Ramos (cell line): ENCODE measurements at regions not wholly inside any gene's neighbourhood (a gene's known extent, or its start where the extent isn't known, plus 50 kb on each side); places are given as distances from the start of the nearest gene placed in this dataset.
"Not testable (repeated sequence)": the region's sequence is repeated elsewhere in the genome, so short reads cannot be mapped to it uniquely, and the experiment has no call there.

ENCODE experiments used
- in situ Hi-C: fragments of 300-500 bp; cut with MboI; formaldehyde crosslinking; loops from one replicate; pipeline ENCODE4 v1.14.3; 2022; ENCODE audit warnings: low sequenced_read_pairs; ENCODE audit not compliant: unreplicated experiment

DNA sequence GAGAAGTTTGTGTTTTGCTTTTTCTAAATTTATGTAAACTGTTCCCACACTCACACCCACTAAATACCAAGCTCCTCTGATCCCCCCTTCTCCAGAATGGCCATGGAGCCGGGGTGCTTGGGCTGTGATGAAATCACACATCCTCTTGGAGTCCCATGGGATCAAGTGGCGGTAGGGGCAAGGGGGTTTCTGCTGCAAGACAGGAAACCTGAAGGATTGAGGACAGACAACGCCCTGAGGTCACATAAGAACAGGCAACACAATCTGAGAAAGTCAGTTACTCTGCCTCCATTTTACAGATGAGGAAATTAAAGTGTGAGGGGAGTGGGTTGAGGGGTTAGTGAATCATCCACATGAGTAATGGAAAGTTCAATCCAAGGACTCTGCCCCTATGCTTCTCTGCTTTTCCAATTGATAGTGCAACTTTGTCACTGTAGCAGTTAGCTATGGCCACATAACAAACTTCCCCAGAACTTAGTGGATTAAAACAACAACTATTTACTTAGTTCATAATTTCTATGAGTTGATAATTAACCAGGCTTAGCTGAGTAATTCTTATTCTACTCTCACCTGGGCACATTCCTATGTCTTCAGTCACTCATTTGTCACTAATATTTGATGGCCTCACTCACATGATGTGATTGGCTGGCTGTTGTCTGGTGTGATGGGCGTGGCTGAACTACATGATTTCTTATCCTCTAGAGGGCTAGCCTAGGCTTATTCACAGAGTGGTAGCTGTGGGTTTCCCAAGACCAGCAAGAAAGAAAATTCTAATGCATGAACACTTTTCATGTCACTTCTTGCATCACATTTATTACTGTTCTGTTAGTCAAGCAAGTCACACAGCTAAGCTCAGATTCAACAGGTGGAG, 77.3 kb upstream of the ADRA1D start:
- in situ Hi-C loops, result no loop called here

DNA sequence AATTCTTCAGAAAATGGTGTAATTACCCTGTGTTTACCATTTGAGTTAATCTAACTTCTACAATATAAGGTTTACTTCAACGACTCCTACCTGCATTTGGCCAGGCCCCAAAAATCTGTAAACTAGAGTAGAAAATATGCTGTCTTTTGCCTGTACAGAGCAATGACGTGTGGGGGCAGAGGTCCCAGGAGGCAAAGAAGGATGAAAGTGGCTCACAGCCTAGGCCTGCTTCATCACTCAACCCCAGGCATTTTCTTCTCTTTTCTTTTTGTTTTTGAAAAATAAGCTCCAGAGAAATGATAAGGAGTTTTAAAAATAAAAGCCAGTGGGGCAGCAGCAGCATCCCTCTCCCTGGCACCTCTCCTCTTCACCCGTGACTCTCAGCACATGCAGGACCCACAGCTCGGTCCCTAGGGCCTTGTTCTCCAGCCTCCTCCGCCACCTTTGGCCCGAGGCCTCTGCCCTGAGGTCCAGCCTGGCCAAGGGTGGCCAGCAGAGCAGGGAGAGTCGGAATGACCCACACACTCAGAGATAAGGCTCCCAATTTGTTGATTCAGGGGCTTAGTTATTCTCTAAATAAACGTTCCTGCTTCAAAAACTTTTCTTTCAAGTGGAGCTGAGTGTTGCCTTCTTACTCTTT, 76.6 kb upstream of the ADRA1D start:
- in situ Hi-C loops, result no loop called here

DNA sequence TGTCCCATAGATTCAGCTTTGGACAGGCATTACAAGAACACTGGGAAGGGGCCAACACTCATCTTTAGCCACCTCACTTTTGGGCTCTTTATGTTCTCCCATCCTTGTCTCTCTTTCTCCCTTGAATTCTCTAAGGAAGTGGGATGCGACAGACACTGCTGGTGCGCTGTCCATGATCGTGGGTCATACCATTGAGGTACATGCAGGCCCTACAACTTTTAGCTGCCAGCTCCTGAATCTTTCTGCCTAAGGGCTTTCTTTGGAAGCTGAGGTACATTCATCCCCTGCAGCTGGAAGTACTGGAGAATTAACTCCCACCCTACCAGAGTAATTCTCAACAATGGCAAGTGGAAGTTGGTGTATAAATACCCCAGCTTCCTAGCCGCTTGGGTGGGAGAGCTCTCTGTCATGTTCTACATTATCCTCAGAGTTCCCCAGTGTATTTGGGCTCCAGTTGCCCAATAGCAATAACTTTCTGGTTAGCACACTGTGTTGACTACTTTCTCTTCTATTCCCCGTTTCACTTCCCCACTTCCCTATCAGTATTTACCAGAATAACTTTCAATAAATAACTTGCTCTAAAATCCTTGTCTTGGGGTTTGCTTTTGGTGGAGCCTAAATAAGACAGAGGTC, 75.6 kb upstream of the ADRA1D start:
- in situ Hi-C loops, result no loop called here

DNA sequence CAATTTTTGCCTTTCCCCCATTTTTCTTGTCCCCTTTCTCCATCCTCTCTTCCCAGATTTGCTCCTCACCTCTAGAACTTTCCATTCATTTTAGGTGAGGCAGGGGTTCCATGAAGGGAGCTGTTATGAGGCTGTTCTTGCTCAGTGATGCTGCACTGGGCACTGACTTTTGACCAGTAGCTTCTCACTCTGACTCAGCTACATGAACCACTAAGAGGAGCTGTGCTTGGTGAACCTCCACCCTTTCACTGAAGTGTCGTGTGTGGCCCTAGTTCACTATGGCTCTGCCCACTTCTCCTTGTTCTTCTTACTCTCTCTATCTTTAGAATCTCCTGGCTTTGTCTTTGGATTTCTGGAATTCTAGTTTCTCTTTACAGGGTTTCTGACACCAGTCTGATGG, 73.4 kb upstream of the ADRA1D start:
- in situ Hi-C loops, result no loop called here

DNA sequence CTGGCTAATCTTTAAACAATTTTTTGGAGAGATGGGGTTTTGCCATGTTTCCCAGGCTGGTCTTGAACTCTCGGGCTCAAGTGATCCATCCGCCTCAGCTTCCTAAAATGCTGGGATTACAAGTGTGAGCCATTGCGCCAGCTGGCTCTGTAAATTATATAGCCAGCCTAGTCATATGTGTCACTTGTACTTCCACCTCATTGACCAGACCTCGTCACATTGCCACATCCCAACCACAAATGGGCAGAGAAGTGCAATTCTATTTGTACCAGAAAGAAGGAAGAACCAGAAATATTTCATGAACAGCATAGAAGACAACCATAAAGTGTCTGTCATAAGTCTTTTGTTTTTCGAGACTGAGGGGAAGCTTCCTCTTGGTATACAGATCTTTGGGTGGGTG, 71.2 kb upstream of the ADRA1D start:
- in situ Hi-C loops, result no loop called here

DNA sequence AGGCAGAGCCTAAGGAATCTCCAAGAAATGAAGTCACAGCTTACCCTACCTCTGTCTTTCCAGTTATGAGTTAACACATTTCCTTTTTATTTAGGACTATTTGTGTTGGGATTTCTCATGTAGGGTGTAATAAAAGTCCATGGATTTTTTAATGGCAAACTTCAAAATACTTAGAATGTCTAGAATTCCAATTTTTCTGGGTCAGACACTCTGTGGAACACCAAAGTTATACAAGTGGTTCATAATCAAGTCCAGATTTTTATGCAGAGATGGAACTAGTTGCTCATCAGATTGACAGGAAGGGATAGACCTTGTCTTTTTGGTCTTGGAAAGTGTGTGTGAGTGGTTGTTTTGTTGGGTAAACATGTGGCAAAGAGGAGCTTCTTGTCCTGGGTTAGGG, 69.8 kb upstream of the ADRA1D start:
- in situ Hi-C loops, result no loop called here

DNA sequence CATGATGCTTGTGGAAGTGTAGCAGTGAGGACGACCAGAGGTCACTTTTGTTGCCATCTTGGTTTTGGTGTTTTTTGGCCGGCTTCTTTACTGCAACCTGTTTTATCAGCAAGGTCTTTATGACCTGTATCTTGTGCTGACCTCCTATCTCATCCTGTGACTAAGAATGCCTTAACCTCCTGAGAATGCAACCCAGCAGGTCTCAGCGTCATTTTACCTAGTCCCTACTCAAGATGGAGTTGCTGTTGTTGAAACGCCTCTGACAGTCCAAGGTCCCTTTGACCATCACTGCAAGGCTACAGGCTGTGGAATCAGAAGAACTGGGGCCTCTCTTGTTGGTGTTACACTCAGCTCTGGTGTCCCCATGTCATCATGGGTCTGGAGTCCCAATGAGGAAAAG, 61.5 kb upstream of the ADRA1D start:
- in situ Hi-C loops, result not testable (repeated sequence)

DNA sequence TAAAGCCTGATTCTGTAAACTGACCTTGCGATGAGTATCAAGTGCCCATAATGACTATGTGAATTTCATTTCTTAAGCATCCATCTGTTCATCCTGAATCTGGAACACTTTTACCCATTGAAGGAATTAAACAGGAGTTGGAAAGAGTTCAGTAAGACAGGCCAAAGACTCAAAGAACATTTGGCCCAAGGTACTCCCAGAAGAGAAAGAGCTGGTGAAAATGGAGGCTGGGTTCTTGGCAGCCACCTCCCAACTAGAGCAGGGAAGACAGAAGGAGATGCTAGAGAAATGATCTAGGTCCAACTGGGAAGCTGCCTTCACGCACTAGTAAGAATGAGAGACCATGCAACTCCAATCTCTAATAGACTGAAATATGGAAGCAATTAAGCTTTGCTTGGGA, 57.1 kb upstream of the ADRA1D start:
- in situ Hi-C loops, result no loop called here

DNA sequence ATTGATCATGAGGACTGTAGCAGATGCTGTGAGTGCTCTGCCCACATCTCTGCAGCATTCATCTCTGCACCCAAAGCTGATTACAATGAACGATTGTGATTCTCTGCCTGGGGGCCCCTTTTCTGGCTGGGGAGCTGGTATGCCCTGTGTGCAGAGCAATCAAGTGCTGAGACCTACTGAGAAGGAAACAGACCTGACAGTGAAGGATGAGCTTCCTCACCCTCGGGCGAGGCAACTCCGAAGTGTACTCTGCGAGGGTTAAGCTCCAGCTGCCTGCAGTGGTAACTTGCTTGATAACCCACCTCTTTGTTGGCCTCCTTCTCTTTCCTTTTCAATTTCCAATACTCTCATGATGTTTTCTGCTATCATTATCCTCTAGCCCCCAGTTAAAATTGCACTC, 56.0 kb upstream of the ADRA1D start:
- in situ Hi-C loops, result no loop called here

DNA sequence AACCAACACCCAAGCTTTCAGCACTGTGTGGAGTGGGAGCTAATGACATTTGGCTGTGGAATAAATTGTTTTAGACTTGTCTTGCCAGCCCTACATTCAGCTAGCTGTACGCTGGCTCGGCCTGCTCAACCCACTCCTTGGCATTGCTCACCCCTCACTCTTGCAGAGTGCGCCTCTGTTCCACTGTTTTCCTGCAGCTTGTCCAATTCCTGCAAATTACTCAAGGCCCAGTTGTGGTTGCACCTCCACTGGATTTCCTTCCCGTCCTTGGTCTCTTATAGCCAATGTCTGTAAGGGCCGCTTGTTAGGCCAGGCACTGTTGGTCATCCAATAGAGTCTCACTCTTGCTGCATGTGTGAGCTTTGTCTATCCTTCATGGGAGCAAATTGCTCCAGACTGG, 55.5 kb upstream of the ADRA1D start:
- in situ Hi-C loops, result no loop called here

DNA sequence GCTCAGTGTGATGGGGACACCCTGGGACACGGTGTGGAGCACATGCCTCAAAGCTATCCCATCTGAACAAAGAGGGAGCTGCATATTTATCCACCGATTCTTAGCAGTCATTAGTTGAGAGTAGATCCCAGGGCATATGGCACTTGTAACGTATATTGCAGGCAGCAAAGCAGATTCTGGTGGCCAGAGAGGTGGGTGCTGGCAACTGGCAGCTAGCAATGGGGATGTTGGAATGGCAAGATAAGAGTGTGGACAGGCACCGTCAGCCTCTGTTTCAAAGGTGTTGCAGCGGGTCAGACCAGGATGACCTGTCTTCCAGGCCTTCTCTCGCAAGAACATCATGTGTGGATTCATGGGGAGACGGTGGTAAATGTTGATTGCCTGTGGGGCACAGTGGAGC, 54.0 kb upstream of the ADRA1D start:
- in situ Hi-C loops, result no loop called here

DNA sequence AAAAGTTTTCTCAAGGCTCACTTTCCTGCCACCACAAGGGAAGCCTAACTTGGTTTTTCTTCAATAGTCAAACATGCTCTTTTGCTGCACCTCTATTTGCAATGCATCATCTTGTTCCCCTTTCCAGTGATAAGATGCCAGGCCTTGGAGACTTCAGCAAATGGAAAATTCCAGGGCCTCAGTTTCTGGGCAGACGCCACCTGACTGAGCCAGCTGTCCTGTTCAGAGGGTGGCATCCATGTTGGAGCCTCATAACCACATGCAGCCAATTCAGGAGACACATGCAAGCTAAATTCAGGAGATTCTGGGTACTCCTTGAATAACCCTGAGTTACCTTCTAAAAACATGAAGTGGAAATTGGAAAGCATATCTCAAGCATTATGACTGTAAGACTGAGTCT, 51.8 kb upstream of the ADRA1D start:
- in situ Hi-C loops, result no loop called here

DNA sequence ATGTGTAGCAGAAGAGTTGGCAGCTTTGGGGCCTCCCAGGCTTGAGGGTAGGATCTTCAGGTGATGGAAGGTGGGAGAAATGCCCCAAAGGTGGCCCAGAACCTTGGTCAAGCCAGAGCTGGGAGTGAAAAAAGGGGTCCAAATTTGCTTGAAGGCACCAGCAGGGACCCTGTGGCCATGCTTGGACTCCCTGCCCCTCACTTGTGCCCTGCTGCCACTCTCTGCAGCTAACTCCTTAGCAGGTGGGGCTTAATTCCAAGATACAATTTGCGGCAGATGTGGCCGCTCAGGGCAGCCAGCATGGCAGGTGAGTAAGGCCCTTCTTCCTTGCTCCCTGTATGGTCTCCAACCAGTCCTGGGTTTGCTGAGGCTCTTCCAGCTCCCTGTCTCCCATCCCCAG, 51.3 kb upstream of the ADRA1D start:
- in situ Hi-C loops, result no loop called here

DNA sequence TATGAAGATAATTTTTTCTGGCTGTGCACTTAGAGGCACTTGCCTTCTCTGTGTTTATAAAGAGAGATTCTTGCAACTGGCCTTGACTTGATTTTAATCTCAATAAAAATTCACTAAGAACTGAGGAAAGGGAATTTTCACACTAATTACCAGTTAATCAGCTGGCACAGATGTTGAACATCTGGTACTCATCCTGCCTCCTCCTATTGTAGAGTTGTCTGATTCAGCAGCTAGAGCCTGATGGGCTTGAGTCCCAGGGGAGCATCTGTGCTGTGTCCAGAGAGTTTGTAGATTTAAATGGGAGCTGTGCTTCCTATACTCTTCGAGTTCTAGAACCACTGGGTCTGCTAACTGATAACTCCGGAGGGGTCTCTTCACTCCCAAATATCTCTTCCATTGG, 50.7 kb upstream of the ADRA1D start:
- in situ Hi-C loops, result no loop called here

DNA sequence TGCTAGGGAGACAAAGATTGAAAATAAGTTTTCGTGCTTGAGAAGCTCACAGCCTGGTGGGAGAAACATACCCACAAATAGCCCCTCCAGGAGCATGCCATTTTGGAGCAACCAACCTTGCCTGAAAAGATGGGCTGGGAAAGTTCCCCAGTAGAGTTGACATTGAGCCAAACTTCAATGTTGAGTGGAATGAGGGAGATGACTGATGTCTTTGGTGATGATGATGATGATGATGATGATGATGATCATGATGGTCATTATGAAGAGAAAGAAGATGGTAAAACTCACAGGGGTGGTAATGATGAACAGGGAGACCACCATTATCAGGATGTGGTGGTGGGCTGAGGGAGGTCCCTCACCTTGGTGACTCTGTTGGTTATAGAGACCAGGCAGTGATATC, 50.1 kb upstream of the ADRA1D start:
- in situ Hi-C loops, result no loop called here
